Hypothalamus (tissue), 51 donors: ENCODE measurements at regions not wholly inside any gene's neighbourhood (a gene's known extent, or its start where the extent isn't known, plus 50 kb on each side); places are given as distances from the start of the nearest gene placed in this dataset.

Experiments
- DNase-seq, 51 donors: peaks; one replicate each; lab custom pipeline; 2025; lab: John Stamatoyannopoulos, UW

DNA sequence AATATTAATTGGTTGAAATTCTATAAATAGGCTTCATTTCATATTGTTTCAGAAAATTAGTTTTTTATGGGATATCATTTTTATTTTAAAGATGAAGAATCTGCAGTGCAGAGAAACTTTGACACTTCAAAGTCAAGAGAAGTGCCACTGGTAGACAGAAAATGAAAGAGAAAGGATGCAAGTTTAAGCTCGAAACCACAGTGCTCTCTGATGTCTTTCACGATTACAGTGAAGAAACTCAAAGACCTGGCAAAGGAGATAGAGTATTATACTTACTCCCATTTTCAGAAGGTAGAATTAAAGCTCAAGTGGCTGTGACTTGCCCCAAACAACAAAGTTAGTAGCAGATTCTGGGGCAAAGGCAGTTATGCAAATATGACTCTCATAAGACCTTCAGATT is 745.4 kb downstream of the TECRL start:
- DNase-seq, result no peak

DNA sequence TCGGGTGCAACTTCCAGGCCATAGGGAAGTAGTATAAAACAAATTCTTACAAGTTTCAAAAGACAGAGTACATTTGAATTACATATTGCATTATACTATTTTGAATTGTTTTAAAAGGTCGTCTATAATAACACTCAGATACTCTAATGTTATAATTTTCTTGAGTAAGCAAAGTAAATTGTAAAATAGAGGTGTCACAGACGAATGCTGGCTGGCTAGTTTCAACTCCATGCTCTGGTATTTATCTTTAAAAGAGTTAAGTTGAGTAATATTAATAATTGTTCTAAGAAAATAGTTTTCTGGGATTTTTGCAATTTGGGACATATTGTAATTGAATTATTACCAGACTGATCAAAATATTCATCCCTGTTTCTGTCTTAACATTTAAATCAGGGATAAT is 764.9 kb downstream of the TECRL start:
- DNase-seq, result no peak

DNA sequence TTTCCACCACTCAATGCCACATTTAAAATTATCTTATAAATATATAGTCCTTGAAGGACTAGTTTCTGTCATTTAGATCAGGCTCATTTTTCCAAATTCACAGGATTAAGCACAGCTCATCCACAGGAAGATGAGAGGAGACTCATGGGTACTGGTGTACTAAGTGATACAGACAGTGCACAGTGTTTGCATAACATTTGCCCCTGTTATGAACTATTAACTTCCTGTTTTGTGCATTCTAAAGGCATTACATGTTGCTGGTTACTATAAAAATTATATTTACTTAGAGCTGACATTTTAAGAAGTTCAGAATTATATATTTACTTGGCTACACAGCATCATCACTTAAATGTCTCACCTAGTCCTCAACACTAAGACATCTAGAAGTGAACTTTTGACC is 772.0 kb downstream of the TECRL start:
- no peak for DNase-seq

DNA sequence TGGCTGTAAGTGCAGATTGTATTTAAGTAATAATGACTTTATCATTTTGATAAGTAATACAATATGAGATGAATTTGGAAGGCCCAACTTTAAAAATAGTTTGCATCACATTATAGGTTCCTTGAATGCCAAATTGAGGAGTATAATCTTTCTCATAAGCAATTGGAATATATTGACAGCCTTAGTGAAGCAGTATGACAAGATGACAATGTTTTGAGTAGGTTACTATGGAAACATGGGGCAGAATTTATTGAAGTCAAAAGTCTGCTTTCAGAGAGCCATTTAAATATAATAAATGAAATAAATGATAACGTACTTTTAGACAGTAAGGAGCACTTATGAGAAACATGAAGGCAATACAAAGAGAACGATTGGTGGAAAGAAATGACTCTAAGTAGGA is 776.4 kb downstream of the TECRL start:
- no peak for DNase-seq

DNA sequence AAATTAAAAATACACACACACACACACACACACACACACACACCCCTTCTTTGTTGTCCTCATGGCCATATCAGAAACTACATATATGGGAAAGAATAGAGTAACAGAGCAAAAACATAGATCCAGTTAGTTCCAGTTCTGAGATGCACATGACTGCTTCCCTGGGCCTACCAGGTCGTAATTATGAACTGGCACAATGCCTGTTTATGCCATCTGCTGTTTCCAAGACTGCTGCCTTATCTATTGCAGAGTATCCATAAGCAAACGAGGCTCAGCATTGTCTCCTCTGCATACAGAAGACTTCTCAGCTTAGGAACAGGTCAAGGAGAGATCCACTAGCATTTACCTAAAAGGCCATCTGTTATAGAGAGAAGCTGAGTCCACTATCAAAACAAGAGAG is 789.0 kb downstream of the TECRL start:
- DNase-seq, result no peak

DNA sequence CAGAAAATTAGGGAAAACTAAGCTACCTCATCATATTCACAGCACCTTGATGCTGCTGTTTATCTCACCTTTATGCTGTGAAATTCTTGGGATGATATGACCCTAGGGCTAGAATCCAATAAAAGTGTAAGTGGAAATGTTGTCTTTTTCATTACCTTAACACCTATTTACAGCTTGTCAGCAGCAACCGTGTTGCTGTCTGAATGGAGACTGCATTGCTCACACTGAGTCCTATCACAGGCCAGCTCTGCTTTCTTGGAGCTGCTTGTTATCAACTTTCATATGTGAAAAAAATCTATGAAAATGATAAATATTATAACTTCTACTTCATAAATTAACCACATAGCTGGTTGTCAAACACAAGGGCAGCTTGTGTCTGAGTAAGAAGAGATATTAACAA is 789.5 kb downstream of the TECRL start:
- no peak for DNase-seq

DNA sequence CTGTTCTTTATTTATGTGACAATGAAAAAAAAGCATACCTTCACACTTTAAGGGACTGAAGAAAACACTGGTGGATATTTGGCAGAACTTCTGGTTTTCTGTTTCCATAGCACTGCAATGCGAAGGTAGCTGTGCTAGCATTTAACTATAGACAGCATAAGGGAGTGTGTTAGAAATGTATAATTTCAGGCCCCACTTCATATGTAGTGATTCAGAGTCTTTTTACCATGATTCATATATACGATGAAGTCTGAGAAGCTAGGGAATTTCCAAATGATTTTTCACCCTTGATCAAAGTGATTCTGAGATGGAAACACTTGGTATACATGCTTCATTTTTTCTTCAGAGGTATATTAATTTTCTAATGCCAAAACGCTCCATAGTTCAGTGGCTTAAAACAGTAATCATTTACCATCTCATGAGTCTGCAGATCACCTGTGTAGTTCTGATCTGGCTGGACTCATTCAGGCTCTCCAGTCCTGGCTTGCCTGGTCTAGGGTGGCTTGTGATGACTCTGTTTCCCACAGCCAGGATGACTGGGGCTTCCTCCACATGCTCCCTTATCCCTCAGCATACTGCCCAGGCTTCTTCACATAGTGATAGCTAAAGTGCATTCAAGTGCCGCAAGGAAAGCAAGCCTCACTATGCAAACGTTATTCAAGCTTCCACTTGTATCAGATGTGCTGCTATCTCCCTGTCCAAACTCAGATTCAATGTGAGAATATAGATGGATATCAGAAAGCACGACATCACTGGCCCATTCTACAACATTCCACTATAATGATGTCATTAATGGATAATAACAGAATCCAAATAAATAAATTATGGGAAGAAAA is 790.1 kb downstream of the TECRL start:
- no peak for DNase-seq

DNA sequence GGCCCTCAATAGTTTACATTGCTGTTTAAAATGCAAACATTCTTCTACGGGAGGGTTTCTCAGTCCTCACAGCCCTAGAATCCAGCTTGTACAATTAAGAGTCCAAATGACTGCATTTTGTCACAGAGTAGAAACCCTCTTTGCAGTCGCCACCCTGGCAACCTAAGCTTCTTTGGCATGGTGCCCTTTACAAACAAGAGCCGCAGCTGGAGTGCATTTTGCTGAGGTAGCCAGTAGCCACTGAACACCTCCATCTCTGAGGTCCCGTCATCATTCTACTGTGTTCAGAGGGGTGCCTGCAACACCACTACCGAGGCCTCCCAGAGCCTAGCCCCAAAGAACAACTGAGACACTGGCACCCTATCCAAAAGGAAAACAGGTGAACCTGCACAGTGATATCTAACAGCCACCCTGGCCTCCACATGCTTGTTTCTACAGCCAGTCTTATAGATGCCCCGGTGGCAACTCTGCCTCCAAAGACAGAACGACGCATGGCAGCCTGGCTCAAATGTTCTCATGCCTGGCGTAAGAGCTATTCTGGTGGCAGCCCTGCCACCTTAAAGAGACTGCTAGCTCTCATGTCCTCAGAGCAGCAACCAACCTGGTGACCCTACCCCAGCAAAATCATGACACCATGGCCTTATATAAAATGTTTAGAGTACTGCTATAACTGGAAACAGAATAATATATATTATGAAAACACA is 801.9 kb downstream of the TECRL start:
- DNase-seq, result no peak

DNA sequence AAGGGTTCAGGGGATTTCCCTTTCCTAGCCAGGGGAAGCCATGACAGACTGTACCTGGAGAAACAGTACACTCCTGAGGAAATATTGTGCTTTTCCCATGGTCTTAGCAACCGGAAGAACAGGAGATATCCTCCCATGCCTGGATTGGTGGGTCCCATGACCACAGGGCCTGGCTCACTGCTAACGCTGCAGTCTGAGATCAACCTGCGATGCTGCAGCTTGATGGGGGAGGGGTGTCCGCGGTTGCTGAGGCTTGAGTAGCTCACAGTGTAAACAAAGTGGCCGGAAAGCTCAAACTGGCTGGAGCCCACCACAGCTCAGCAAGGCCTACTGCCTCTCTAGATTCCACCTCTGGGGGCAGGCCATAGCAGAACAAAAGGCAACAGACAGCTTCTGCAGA is 819.5 kb downstream of the TECRL start:
- DNase-seq, result no peak

DNA sequence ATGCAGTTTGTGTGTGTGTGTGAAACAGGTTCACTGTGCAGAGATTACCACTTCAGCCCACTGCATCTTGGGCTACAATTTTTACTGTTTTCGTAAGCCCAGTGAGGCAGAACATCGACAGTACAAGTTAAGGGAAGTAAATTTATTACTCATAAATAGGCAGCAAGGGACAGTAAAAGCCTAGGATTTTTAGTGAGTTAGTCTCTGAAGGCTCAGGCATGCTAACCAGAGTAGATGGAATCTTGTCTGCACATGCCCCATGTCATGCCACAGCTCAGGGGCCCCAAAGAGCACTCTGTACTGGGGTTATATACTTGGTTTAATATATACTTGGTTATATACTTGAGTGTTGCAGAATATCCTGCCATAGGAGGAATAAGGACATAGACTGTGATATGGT is 825.7 kb downstream of the TECRL start:
- no peak for DNase-seq

DNA sequence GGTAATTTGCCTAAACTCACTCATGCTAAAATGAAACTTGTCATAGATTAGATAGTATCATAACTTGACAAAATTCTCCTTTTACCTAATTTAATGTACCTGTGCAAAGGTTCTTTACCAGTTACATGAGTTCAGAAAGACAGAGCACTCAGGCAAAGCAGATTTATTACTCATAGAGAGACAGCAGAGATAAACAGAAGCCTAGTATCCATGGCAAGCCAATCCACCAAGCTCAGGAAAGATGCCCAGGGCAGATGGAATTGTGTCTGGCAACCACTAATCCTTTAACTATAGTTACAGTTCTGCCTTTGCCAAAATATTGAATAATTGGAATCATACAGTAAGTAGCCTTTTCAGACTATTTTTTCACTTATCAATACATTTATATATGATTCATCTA is 826.2 kb downstream of the TECRL start:
- DNase-seq, result no peak

DNA sequence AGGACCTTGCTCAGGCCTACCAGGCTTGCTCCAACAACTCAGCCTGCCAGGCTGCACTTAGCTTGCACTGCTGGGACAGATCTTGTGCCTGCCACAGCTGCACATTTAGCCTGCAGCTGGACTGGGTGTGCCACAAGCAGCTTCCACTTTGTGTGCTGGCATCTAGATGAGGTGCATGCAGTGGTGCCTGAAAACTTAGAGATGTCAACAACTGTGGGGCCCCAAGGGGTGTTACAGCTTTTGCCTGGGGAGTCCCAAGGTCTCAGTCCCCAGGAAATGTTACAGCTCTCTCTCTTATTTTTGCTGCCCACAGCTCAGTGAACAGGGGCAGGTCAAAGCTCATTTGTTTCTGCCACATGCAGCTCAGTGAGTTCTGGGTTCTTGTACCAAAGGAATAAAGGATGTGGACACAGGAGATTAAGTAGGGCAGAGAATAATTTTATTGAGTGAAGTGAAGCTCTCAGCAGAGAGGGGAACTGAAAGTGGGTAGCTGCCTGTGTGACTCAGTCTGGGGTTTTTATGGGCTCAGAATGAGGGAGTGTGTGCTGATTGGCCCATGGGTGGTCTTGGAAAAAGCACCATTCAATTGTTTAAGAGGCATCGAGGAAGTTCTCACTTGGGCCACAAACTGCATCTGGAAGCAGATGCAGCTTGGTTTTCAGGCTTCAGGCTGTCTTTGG is 828.3 kb downstream of the TECRL start:
- DNase-seq, result no peak

DNA sequence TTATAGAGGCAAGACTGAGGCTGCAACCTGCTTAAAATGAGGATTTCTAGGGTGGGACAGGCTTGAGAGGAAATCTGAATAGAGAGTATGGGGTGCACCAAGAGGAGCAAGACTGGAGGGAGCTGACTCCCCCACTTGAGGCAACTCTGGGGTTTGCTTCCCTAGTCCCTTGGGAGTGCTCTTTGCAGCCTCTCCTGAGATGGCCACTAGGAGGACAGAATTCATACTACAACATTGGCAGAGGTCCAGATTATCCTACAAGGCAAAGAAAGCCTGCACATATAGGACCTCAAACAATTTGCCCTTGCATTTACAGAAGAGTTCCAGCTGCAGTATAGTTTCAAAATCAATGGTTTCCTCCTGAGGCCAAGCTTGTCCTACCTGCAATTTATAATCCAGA is 830.9 kb downstream of the TECRL start:
- DNase-seq, result no peak

DNA sequence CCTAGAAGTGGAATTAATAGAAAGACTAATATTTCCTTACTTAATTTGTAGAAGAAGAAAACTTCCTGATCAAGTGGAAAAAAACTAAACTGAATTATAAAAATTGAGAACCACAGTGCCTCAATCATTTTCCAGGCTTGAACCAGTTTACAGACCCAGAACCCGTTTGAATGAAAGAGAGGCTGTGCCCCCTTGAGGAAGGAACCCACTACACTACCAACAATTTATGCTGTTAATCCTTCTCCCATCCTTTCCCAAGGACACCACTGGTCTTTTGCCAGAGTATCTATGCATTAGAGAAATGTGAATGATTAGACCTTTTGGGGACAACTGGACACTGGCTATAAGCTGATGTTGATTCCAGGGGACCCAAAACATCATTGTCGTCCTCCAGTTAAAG is 842.6 kb downstream of the TECRL start:
- no peak for DNase-seq

DNA sequence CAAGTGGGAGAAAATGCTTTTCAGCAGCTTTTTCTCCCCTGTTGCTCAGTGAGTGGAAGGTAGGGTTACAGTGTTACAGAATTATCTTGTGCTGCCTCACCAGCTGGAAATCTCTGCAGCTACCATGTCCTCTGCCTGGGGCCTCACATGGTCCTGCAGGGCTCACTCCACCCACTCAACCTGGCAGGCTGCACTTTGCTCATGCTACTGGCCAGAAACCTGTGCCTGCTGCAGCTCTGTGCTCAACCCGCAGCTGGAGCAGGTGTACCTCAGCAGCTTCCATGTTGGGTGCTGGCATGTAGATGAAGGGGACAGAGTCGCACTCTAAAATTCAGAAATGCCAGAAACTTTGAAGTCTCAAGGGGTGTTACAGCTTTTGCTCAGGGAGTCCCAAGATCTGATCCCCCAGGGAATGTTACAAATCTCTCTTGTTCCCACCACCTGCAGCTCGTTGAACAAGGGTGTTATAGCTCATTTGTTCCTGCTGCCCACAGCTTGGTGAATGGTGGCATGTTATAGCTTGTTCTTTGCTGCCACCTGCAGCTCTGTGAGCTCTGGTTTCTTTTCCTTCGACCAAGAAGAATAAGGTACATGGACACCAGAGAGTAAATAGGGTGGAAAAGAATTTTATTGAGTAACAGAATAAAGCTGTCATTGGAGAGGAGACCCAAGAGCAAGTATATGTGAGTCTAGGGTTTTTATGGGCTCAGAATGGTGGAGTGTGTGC is 845.8 kb downstream of the TECRL start:
- no peak for DNase-seq

DNA sequence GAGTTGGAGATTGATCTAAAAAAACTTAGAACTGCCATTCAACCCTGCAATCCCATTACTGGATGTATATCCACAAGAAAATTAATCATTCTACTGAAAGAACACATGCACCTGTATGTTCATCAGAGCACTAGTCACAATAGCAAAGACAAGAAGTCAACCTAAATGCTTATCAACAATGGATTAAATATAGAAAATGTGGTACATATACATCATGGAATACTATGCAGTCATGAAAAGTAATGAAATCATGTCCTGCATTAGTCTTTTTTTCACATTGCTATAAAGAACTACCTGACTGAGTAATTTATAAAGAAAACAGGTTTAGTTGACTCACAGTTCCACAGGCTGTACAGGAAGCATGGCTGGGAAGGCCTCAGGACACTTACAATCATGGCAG is 850.5 kb downstream of the TECRL start:
- DNase-seq, result no peak

DNA sequence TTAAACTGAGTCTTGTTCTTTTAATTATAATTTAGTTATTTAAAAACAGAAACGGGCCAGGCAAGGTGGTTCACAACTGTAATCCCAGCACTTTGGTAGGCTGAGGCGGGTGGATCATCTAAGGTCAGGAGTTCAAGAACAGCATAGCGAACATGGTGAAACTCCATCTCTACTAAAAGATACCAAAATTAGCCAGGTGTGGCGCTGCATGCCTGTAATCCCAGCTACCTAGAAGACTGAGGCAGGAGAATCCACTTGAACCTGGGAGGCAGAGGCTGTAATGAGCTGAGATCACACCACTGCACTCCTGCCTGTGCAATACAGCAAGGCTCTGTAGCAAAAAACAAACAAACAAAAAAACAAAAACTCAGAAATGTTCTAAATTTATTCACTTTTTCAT is 852.9 kb downstream of the TECRL start:
- no peak for DNase-seq

DNA sequence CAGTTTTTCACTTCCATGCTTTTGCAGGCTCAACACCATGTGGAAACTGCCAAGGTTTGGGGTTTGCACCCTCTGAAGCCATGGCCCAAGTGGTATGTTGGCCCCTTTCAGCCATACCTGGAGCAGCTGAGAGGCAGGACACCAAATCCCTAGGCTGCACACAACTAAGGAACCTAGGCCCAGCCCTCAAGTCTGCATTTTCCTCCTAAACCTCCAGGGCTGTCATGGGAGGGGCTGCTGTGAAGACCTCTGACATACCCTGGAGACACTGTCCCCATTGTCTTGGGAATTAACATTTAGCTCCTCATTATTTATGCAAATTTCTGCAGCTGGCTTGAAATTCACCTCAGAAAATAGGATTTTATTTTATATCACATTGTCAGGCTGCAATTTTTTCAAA is 856.1 kb downstream of the TECRL start:
- DNase-seq, result no peak

DNA sequence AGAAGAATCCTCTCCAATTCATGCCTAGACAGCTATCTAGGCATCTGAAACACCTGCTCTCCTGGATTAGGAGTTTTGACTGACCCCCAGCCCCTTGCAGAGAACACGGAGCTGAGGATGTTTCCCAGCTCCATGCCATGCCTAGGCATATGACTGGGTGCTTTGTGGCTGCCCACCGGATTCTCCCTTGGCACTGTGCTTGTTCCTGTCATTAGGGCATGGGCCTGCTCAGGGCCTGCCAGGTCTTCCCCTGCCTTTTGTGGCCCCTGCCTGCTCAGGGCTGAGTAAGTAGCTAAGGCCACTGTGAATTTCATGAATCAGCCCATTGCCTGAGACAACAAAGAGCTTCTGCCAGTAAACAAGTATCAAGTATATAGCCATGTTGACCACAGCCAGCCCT is 867.4 kb downstream of the TECRL start:
- no peak for DNase-seq

DNA sequence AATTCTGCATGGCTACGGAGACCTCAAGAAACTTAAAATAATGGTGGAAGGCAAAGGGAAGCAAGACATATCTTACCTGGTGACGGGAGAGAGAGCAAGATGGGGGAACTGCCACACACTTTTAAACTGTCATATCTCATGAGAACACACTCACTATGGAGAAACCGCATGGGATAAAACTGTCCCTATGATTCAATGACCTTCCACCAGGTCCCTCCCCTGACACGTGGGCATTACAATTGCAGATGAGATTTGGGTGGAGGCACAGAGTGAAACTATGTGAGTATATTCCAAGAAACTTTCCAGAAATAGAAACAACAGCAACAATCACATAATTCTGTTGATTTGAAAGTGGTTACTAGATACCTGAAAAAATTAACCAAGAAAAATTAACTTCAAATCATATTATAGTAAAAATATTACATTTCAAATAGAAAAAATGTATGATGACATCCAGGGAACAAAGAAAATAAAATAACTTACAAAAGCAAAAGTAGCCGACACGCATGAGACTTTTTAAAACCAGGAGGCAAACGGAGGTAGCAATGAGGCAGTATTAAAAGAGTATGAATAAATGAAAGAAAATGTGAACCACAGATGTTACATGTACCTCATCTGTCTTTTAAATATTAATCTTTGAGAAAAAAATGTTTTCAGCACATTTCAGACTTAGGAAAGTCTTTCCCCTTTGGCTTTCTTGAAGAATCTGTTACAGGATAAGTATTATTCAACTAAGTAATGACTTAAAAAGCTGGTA is 879.5 kb downstream of the TECRL start:
- no peak for DNase-seq
